GM12801 (cell line): ENCODE measurements at regions not wholly inside any gene's neighbourhood (a gene's known extent, or its start where the extent isn't known, plus 50 kb on each side); places are given as distances from the start of the nearest gene placed in this dataset.

Experiments
- CTCF ChIP-seq: IDR thresholded peaks from one replicate; pipeline ENCODE4 v1.5.1; 2011; ENCODE audit warnings: control low read depth; ENCODE audit not compliant: insufficient read length; ENCODE audit errors: extremely low read depth

GRCh38 chr15:91622235-91622634 is 231.3 kb upstream of the SLCO3A1 start:
- no peak for TF ChIP-seq CTCF

- TF ChIP-seq CTCF: no peak
Measured at GRCh38 chr15:91622711-91623342, 230.7 kb upstream of the SLCO3A1 start.

- TF ChIP-seq CTCF: no peak
Measured at GRCh38 chr15:91624353-91624968, 229.0 kb upstream of the SLCO3A1 start.

GRCh38 chr15:91625506-91625905 is 228.0 kb upstream of the SLCO3A1 start:
- TF ChIP-seq CTCF: no peak

GRCh38 chr15:91627473-91628278 is 225.8 kb upstream of the SLCO3A1 start:
- TF ChIP-seq CTCF: no peak

- no peak for TF ChIP-seq CTCF
Measured at GRCh38 chr15:91630090-91630489, 223.4 kb upstream of the SLCO3A1 start.

DNA sequence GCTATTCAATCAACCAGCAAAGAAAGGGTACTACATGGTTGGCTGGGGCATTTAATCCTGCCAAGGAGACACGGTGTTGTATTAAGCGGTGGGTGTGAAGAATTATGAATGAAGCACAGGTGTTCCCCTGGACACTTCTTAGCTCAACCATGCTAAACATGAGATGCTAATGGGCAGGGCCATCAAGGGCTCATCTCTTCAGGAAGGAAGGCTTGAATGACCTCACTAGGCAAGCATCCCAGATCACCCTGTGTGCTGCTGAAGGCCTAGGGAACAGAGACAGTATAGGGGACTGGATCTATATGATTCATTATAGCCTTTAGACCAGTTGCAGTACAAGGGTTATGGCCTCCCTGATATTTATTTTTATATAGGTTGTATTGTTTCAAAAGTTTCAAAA is 221.3 kb upstream of the SLCO3A1 start:
- TF ChIP-seq CTCF: no peak
